DOHH2 (cell line): ENCODE measurements at regions not wholly inside any gene's neighbourhood (a gene's known extent, or its start where the extent isn't known, plus 50 kb on each side); places are given as distances from the start of the nearest gene placed in this dataset.

Experiments used
- CTCF ChIP-seq: fragments of 200-600 bp; sonication (generic); IDR thresholded peaks from one replicate; pipeline ENCODE4 v1.5.1; 2014; ENCODE audit warnings: antibody characterized with exemption, mild to moderate bottlenecking, low read depth, low read length; ENCODE audit not compliant: poor library complexity, severe bottlenecking
- EZH2phosphoT487 ChIP-seq: fragments of 200-600 bp; sonication (generic); IDR thresholded peaks from 2 replicates; pipeline ENCODE4 v1.6.1; 2017; ENCODE audit warnings: borderline replicate concordance, mild to moderate bottlenecking, antibody characterized with exemption, low read length, moderate library complexity, mixed read lengths

- TF ChIP-seq CTCF: no peak
- TF ChIP-seq EZH2phosphoT487: no peak
Measured at GRCh38 chrX:118250445-118250844, 95.5 kb upstream of the WDR44 start.
